HG02623 (cell line): ENCODE measurements at regions not wholly inside any gene's neighbourhood (a gene's known extent, or its start where the extent isn't known, plus 50 kb on each side); places are given as distances from the start of the nearest gene placed in this dataset.
"Not testable (repeated sequence)": the region's sequence is repeated elsewhere in the genome, so short reads cannot be mapped to it uniquely, and the experiment has no call there.

ENCODE experiments used
- ATAC-seq: cut with Tn5 transposase; IDR thresholded peaks from one replicate; pipeline ENCODE4 v1.9.1; 2021; ENCODE audit warnings: moderate library complexity; ENCODE audit not compliant: unreplicated experiment

DNA sequence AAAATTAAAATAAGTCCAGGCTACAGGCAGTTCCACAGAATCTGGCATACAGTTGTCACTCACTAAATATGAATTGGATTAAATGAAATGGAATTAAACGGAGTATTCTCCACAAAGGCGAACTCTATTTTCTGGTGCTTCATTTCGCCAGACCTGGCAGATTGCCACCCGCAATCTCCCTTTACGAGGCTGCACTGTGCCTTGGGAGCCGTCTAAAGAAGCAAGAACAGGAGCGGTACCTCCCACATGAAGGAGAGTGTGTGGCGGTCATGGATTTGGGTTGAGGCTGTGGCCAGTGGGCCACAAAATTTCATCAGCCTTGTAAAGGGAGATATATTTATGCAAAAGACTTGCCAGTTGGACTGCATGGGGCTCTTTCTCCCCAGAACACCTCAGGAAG lies 151.0 kb downstream of the OSR1 start:
- ATAC-seq = no peak

- no peak for ATAC-seq
Measured at GRCh38 chr2:19205983-19206533, 152.4 kb downstream of the OSR1 start.

GRCh38 chr2:19203866-19204265 lies 154.6 kb downstream of the OSR1 start:
- ATAC-seq = no peak

- ATAC-seq = no peak
Measured at GRCh38 chr2:19201911-19202462, 156.4 kb downstream of the OSR1 start.

DNA sequence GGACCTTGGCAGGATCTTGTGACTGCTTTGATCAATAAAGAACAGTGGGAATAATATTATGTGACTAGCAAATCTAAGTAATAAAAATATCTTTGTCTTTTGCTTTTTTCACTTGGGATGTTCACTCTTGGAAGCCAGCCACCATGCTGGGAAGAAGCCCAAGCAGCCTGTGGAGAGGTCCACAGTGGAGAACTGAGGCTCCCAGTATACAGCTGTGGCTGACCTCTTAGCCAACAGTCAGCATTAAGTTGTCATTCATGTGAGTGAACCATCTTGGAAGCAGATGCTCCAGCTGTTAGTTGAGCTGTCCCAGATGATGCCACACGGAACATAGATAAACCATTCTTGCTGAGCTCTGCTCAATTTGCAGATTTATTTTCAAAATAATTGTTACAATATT lies 160.0 kb downstream of the OSR1 start:
- ATAC-seq = no peak

- no peak for ATAC-seq
Measured at GRCh38 chr2:19195661-19196060, 162.8 kb downstream of the OSR1 start.

- no peak for ATAC-seq
Measured at GRCh38 chr2:19189391-19189790, 169.0 kb downstream of the OSR1 start.

DNA sequence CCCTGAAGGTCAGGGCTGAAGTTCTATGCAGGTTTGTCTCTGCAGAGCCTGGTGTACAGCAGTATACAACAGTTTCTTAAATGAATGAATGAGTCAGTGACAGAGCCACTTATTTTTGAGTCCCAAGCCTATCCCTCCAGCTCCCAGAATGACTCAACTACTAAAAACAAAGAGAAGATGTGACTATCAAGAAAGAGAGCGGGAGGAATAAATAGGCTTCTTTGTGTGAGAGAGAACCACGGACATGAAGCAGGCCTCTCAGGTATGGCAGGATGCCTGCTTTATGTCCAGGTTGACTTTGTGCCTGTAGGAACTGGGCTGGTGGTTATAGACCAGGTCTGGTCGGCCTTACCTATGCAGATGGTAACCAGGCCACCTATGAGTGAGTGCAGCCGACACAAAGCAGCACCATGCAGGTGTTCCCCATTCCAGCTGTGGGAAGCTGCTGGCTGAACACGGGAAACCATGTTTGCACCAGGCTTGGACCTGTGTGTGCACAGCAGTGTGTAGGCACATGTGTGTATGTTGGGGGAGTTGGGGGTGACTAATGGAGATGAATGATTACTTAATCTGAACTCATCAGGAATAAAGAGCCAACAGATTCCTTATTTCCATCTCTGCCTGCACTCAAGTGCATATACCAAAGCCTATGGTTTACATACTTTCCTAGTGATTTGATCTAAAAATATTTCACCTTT lies 171.0 kb downstream of the OSR1 start:
- ATAC-seq = no peak

GRCh38 chr2:19185086-19185485 lies 173.3 kb downstream of the OSR1 start:
- no peak for ATAC-seq

DNA sequence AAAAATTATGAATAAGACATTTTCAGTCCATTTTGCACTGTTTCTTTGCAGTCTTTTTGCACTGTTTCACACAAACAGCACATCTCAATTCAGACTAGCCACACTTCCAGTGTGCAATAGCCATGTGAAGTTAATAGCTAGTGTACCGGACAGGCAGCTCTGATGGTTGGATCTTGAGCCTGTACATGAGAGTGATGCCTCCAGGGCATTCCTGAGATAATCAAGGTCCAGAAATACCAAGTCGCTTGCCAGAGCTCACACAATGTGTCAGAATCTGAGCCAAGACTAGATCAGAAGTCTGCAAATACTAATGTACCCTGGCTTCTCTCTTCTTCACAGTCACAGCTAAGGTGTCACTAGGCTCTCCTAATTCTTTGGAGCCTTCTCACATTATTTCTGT lies 180.2 kb downstream of the OSR1 start:
- ATAC-seq = no peak

DNA sequence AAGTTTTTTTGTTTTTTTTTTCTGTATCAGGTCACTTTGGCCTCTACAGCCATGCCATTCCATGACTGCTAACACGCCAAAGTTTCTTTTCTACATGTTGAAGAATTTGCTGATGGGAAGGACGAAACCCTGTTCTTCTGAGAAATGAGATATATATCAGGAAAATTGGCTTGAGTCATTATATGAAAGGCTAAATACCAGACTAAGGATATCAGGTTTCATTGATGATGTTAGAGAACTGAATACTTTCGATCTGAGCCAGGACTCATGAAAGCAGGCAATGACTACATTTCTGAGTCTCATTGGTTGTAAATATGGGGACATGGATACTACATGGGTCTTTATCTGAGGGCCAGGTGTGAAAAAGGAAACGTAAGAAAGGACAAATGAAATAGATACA lies 181.4 kb downstream of the OSR1 start:
- no peak for ATAC-seq

DNA sequence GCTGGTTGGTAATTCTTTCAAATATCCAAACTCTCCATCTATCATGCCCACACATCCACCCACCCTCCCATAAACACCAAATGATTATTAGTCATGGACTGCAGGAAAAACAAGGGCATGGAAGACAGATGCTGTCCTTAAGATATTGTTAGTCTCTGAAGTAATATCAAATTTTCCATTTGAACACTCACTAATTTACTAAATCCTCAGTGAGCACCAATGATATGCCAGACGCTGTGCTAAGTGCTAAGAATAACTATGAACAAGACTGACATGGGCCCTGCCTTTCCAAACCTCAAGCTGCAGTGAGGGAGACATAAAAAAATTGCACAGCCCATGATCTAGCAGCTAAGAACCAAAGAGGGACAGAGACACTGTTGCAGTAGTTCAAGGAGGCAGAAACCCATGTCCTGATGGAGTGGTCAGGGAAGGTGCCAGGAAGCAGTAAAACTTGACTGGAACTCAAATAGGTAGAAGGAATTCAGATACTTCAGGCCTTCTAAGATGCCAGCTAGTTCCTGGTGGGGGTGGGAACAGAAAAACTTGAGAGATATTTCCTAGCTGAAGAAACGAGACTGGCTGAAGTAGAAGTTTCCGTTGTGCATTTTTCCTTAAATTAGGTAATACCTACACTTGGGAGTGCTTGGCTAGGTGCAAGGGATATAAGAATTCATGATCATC lies 182.1 kb downstream of the OSR1 start:
- ATAC-seq = no peak

GRCh38 chr2:19174176-19174575 lies 184.2 kb downstream of the OSR1 start:
- no peak for ATAC-seq

- ATAC-seq = no peak
Measured at GRCh38 chr2:19171409-19171808, 187.0 kb downstream of the OSR1 start.

DNA sequence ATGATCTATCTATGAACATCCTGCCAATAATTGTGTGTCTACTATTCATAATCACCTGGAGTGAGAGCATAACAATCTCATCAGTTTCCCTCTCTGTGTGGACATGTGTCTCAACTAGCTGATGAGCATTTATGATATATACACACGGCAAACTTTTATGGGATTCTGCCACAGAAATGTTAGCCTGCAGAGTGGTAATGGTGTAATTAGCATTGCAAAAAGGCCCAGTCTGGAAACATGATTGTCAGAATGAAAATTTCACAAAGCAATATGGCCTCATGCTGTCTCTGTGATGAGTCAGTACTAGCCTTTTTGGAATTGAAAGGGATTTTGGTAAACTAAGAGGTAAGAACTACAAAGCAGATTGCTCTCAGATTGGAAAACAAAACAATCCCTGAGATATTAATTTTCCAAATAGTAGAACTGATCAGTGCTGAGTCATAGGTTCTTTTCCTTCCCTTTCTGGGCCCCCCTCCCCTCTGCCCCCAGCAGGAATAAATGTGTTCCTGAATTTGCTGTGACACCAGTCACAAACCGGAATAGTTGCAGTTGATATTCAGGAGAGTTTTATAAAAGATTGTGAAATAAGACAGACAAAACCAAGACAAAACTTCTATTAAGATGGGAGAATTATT lies 189.2 kb downstream of the OSR1 start:
- ATAC-seq = no peak

GRCh38 chr2:19164099-19164498 lies 194.3 kb downstream of the OSR1 start:
- not testable (repeated sequence) for ATAC-seq

DNA sequence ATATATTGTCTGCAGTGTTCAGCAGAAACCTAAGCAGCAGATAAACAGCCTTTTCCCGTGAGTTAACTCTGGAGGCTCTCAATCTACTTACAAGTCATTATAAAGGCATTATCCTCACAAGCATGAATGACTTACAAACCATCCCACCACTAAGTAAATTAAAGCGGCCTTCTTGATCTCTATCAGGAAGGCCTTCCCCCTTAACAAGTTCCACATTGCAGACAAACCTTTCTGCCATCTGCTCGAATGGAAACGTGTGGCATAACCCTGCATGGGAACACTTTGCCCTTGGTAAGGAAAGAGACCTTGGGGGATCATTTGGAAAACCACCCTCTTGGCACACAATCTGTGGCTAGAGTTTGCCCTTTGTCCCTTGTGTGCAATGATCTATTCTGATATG lies 199.5 kb downstream of the OSR1 start:
- no peak for ATAC-seq

GRCh38 chr2:19158211-19158610 lies 200.2 kb downstream of the OSR1 start:
- ATAC-seq = no peak

GRCh38 chr2:19156646-19157045 lies 201.8 kb downstream of the OSR1 start:
- no peak for ATAC-seq

- no peak for ATAC-seq
Measured at GRCh38 chr2:19150726-19151125, 207.7 kb downstream of the OSR1 start.

DNA sequence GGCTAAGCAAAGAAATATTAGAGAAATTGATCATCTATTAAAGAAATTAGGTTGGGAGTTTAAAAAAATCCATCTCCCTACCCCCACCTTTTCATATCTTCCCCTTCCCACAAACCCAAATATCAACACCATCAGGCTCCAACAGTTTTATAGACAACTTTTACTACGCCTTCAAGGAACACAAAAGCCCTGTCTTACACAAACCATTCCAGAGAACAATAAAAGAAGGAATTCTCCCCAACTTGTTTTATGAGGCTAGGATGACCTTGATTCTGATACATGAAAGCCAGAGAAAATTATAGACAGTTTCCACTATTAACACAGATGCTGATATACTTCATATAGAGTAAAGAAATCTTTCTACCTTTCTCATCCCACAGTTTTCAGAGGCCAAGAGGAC lies 211.6 kb downstream of the OSR1 start:
- no peak for ATAC-seq
